HUES64 (cell line): ENCODE measurements at regions not wholly inside any gene's neighbourhood (a gene's known extent, or its start where the extent isn't known, plus 50 kb on each side); places are given as distances from the start of the nearest gene placed in this dataset.

Experiments used
- H3K27ac ChIP-seq: 2 replicates; pipeline ENCODE4 v1.7.0; 2013; ENCODE audit warnings: low read depth, low read length, inconsistent platforms
- H3K27me3 ChIP-seq: 2 replicates; pipeline ENCODE4 v1.6.1; 2013; ENCODE audit warnings: mild to moderate bottlenecking, low read length; ENCODE audit not compliant: insufficient read depth
- H3K36me3 ChIP-seq: 2 replicates; pipeline ENCODE4 v1.6.1; 2013; ENCODE audit warnings: mild to moderate bottlenecking, low read length; ENCODE audit not compliant: insufficient read depth
- H3K4me1 ChIP-seq: 2 replicates; pipeline ENCODE4 v1.6.1; 2013; ENCODE audit warnings: mild to moderate bottlenecking, low read length, moderate library complexity; ENCODE audit not compliant: insufficient read depth
- H3K4me3 ChIP-seq: 2 replicates; pipeline ENCODE4 v1.5.1; 2013; ENCODE audit warnings: mild to moderate bottlenecking, low read length, moderate library complexity
- H3K9ac ChIP-seq: 2 replicates; pipeline ENCODE4 v1.6.1; 2013; ENCODE audit warnings: mild to moderate bottlenecking, low read depth, low read length
- H3K9me3 ChIP-seq: 2 replicates; pipeline ENCODE4 v1.6.1; 2013; ENCODE audit warnings: low read depth, low read length; ENCODE audit not compliant: insufficient read depth
- WGBS: fragments of 150-250, 120-280 bp; methylation state at CpG from one replicate; pipeline ENCODE4 v1.1.7; 2013; ENCODE audit warnings: missing lambda C conversion rate; 5-methylcytosine and 5-hydroxymethylcytosine counted together

GRCh38 chr5:57692582-57693487 lies 210.2 kb upstream of the ACTBL2 start:
- Histone ChIP-seq H3K9me3 (no peaks in the 10 kb centered on the region), H3K27me3 (no peaks in the 10 kb centered on the region), H3K4me3 (no peak overlapping the region), H3K27ac (0 out of 2 replicates have a peak overlapping the region, but pooled peaks have one; percentile 9), H3K4me1 (peaks cover 31% of the 10 kb centered on the region), H3K36me3 (no peaks in the 10 kb centered on the region), H3K9ac (no peak overlapping the region)
- WGBS: 70% methylated on average over 5 of the region's 6 CpGs

DNA sequence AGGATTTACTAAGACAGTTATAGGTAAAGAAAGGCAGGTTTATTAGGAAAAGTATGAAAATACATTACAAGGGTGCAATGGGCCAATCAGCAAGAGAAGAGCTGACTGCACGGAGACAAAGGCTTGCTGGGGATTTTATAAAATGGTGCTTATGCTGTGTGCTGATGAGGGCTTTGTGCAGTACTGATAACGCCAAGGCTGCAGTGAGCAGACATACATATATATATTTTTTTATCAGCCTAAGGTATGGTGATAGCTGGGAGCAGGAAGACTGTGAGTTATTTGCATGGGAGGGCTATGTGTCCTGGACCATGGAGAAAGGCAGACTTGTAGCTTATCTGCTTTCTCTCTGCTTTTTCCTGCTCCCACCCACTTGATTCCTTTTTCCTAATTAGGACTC lies 208.1 kb upstream of the ACTBL2 start:
- WGBS: 95% methylated on average over 1 of the region's 2 CpGs
- H3K4me3 ChIP-seq: no peak overlapping the region
- H3K27ac ChIP-seq: no peak overlapping the region

DNA sequence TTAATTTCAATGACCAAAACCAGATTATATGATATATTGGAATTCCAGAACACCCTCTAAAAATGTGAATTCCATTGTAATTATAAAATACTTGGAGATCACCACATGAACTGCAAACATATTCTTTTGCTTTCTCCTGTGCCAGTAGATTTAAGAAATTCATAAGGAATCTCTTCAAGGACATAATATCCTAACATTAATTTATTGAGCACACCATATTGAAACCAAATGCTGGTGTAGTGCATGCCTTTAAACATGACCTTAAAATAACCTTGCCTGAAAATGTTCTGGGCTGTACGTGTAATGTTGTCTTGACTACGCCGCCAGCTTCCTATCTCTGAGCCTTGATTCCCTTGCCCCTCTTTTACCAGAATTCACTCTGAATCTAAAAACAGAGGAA lies 205.0 kb upstream of the ACTBL2 start:
- H3K4me1 ChIP-seq: peaks cover 6% of the 10 kb centered on the region; the same call in 1 of the 2 replicates
- no peaks in the 10 kb centered on the region for H3K9me3 ChIP-seq
- H3K27me3 ChIP-seq: no peaks in the 10 kb centered on the region
- no peak overlapping the region for H3K4me3 ChIP-seq
- 95% methylated on average over 3 of the region's 3 CpGs for WGBS
- no peak overlapping the region for H3K27ac ChIP-seq
- H3K36me3 ChIP-seq: no peaks in the 10 kb centered on the region
- H3K9ac ChIP-seq: no peak overlapping the region

More for the DNA sequence above, 208.1 kb upstream of the ACTBL2 start:
- H3K27me3 ChIP-seq: no peaks in the 10 kb centered on the region
- H3K4me1 ChIP-seq: peaks cover 20% of the 10 kb centered on the region
- no peaks in the 10 kb centered on the region for H3K36me3 ChIP-seq
- no peaks in the 10 kb centered on the region for H3K9me3 ChIP-seq
- no peak overlapping the region for H3K9ac ChIP-seq

- H3K27ac ChIP-seq: no peak overlapping the region
- peaks cover 2% of the 10 kb centered on the region; the same call in 1 of the 2 replicates for H3K4me1 ChIP-seq
- 96% methylated on average over 3 of the region's 3 CpGs for WGBS
- H3K9me3 ChIP-seq: no peaks in the 10 kb centered on the region
- no peak overlapping the region for H3K9ac ChIP-seq
- no peak overlapping the region for H3K4me3 ChIP-seq
- no peaks in the 10 kb centered on the region for H3K27me3 ChIP-seq
- no peaks in the 10 kb centered on the region for H3K36me3 ChIP-seq
These were observed 203.1 kb upstream of the ACTBL2 start for GRCh38 chr5:57685516-57686255.

- no peak overlapping the region for H3K4me3 ChIP-seq
- H3K27me3 ChIP-seq: no peaks in the 10 kb centered on the region
- no peak overlapping the region for H3K27ac ChIP-seq
- H3K36me3 ChIP-seq: no peaks in the 10 kb centered on the region
- H3K4me1 ChIP-seq: no peaks in the 10 kb centered on the region
- H3K9me3 ChIP-seq: no peaks in the 10 kb centered on the region
- H3K9ac ChIP-seq: no peak overlapping the region
- 100% methylated on average over 1 of the region's 1 CpG for WGBS
These were observed 201.7 kb upstream of the ACTBL2 start for GRCh38 chr5:57684299-57684702.

DNA sequence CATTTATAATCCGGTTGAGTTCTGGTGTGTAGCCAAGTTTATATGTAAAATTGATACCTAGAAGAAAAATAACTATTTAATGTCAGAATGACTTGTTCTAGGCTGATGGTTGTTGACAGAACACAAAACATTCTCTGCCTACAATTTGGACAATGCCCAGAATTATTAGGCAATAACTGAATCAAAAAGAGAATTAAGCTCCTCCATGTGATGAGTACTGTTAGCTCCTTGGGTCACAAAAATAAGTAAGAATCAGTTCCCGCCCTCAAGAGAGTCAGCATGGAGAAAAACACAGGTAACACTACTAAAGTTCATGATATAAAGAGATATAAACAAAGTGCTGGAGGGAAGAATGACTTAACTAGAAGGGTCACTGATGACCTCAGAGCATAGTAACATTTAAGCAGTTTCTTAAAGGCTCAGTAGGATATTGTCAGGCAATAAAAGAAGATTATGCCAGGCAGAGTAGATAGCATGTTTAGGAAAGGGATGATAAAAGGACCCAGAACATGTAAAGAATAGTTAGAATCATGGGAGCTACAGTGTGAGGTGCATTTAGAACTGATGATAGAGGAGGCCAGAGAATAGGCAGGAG lies 200.5 kb upstream of the ACTBL2 start:
- no peaks in the 10 kb centered on the region for H3K4me1 ChIP-seq
- no peaks in the 10 kb centered on the region for H3K9me3 ChIP-seq
- H3K27ac ChIP-seq: no peak overlapping the region
- no peak overlapping the region for H3K9ac ChIP-seq
- 100% methylated on average over 1 of the region's 2 CpGs for WGBS
- no peak overlapping the region for H3K4me3 ChIP-seq
- H3K27me3 ChIP-seq: no peaks in the 10 kb centered on the region
- no peaks in the 10 kb centered on the region for H3K36me3 ChIP-seq

DNA sequence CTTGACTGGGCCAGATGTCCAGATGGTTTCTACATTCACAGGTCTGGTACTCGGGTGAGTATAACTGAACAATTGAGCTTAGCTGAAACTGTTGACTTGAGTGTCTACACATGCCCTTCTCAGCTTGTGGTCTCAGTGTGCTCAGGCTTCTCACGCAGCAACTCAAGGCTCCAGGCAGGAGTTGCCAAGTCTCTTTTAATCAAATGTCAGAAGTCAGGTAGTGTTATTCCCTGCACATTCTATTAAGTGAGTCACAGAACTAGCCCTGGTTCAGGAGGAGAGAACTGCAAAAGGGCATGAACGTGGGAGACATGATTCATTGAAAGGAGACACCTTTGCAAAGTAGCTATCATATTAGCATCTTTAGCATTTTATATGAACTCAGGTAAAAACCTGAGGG lies 199.3 kb upstream of the ACTBL2 start:
- H3K4me1 ChIP-seq: no peaks in the 10 kb centered on the region
- H3K27me3 ChIP-seq: no peaks in the 10 kb centered on the region
- no peaks in the 10 kb centered on the region for H3K9me3 ChIP-seq
- H3K36me3 ChIP-seq: no peaks in the 10 kb centered on the region
- H3K4me3 ChIP-seq: no peak overlapping the region
- H3K9ac ChIP-seq: no peak overlapping the region
- 89% methylated on average over 3 of the region's 3 CpGs for WGBS
- H3K27ac ChIP-seq: no peak overlapping the region

- no peaks in the 10 kb centered on the region for H3K27me3 ChIP-seq
- no peaks in the 10 kb centered on the region for H3K4me1 ChIP-seq
- H3K27ac ChIP-seq: no peak overlapping the region
- H3K36me3 ChIP-seq: no peaks in the 10 kb centered on the region
- no peaks in the 10 kb centered on the region for H3K9me3 ChIP-seq
- H3K9ac ChIP-seq: no peak overlapping the region
- 89% methylated on average over 1 of the region's 1 CpG for WGBS
- no peak overlapping the region for H3K4me3 ChIP-seq
These were observed 198.1 kb upstream of the ACTBL2 start for GRCh38 chr5:57680686-57681085.

GRCh38 chr5:57677235-57677634 lies 194.6 kb upstream of the ACTBL2 start:
- no peaks in the 10 kb centered on the region for H3K27me3 ChIP-seq
- no peaks in the 10 kb centered on the region for H3K9me3 ChIP-seq
- no peak overlapping the region for H3K4me3 ChIP-seq
- H3K9ac ChIP-seq: no peak overlapping the region
- no peak overlapping the region for H3K27ac ChIP-seq
- no peaks in the 10 kb centered on the region for H3K36me3 ChIP-seq
- no peaks in the 10 kb centered on the region for H3K4me1 ChIP-seq

DNA sequence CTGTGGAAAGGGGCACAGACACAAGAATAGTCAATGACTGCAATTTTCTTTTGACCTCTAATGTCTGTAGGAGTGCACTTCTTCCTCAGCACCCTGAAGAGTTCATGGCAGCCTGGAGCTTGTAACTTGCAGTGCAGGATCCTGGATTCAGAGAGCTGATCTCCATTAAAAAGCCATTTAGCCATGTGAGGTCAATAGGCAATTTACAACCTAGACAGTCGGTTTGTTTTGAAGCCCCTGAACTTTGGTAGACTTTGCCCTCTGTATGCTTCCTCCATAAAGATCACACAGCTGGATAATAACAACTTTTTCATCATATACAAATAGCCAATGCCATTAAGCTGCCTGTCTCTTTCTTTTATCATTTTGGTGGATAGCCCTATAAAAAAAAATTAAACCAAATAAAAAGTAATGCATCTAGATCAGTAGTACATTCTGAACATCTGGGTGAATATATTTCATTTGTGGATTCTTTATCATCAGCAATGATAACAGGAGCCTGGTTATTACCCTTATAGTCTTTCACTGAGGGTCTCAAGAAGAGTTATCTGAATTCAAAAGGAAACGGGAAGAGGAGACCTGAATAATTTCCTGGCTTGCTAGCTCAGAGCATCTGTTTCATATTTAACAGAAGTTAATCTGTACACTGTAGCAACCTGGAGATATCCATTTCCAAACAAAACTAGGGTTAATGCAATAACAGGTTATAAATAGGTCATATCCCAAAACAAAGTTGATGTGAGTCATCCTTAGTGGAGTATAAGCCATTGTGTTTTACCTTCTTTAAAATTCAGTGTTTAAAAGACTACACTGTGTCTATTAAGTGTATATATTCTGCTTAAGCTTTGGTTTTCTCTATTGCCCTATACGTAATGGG lies 193.8 kb upstream of the ACTBL2 start:
- Histone ChIP-seq H3K27me3 (no peaks in the 10 kb centered on the region), H3K36me3 (no peaks in the 10 kb centered on the region), H3K27ac (no peak overlapping the region), H3K4me1 (no peaks in the 10 kb centered on the region), H3K4me3 (no peak overlapping the region), H3K9ac (no peak overlapping the region), H3K9me3 (no peaks in the 10 kb centered on the region)
- WGBS: 85% methylated on average over 3 of the region's 3 CpGs
